ENCODE measurements at regions not wholly inside any gene's neighbourhood (a gene's known extent, or its start where the extent isn't known, plus 50 kb on each side); places are given as distances from the start of the nearest gene placed in this dataset.

- DNase-seq: no peak
Measured at GRCh38 chr12:53803194-53803593, 51.4 kb upstream of the CISTR start.

GRCh38 chr12:53803703-53804102 lies 51.9 kb upstream of the CISTR start:
- no peak for DNase-seq

GRCh38 chr12:53804429-53804828 lies 52.6 kb upstream of the CISTR start:
- DNase-seq: no peak

GRCh38 chr12:53805067-53805466 lies 53.3 kb upstream of the CISTR start:
- DNase-seq: no peak

- no peak for DNase-seq
Measured at GRCh38 chr12:53805791-53806190, 54.0 kb upstream of the CISTR start.

GRCh38 chr12:53806721-53807120 lies 54.9 kb upstream of the CISTR start:
- no peak for DNase-seq

GRCh38 chr12:53807322-53807860 lies 55.6 kb upstream of the CISTR start:
- no peak for DNase-seq

GRCh38 chr12:53808023-53808705 lies 56.4 kb upstream of the CISTR start:
- DNase-seq: no peak

- no peak for DNase-seq
Measured at GRCh38 chr12:53809005-53809404, 57.2 kb upstream of the CISTR start.

- DNase-seq: no peak
Measured at GRCh38 chr12:53810950-53811349, 59.2 kb upstream of the CISTR start.

- no peak for DNase-seq
Measured at GRCh38 chr12:53811606-53812005, 59.8 kb upstream of the CISTR start.

- no peak for DNase-seq
Measured at GRCh38 chr12:53816360-53817020, 64.7 kb upstream of the CISTR start.

GRCh38 chr12:53817021-53817389 lies 65.2 kb upstream of the CISTR start:
- DNase-seq: no peak

GRCh38 chr12:53820514-53821306 lies 68.9 kb upstream of the CISTR start:
- DNase-seq: no peak

- DNase-seq: no peak
Measured at GRCh38 chr12:53824001-53824712, 72.4 kb upstream of the CISTR start.

GRCh38 chr12:53825246-53826081 lies 73.7 kb upstream of the CISTR start:
- peak in 1 of 3 experiments; percentile 33 for DNase-seq

GRCh38 chr12:53827306-53827705 lies 75.5 kb upstream of the CISTR start:
- no peak for DNase-seq

- DNase-seq: no peak
Measured at GRCh38 chr12:53828598-53828997, 76.8 kb upstream of the CISTR start.

GRCh38 chr12:53829130-53829819 lies 77.5 kb upstream of the CISTR start:
- peak in 2 of 3 experiments; percentile 74 to 95 for DNase-seq

GRCh38 chr12:53830631-53831030 lies 78.9 kb upstream of the CISTR start:
- no peak for DNase-seq

GRCh38 chr12:53836119-53836655 lies 84.4 kb upstream of the CISTR start:
- no peak for DNase-seq
